ENCODE measurements at regions not wholly inside any gene's neighbourhood (a gene's known extent, or its start where the extent isn't known, plus 50 kb on each side); places are given as distances from the start of the nearest gene placed in this dataset.

DNA sequence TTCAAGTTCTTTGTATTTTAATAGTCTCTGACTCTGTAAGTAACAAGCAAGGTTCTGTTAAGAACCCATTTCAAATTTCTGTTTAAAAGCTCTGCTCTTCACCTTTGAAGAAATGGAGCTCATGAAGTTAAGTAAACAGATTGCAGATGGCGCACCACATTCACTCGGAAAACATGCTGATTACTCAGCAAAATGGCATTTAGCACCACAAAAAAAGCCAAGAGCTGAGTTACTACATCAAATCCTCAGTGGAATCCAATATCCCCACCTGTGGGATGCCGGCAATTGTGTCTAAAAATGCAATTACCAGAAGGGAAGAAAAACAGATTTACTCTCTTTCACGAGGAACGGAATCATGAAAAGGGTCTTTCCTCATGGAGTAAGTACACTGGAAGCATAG lies 758.0 kb downstream of the NTRK3 start:
- intact Hi-C loops (cut with DNase I; ENCODE audit: low total_unique reads): no loop called here
- H3K4me1 ChIP-seq: no peaks in the 10 kb centered on the region
- H3K27me3 ChIP-seq: no peaks in the 10 kb centered on the region
- H3K4me3 ChIP-seq: no peak overlapping the region
- H3K36me3 ChIP-seq: no peaks in the 10 kb centered on the region
- no peaks in the 10 kb centered on the region for H3K9me3 ChIP-seq
- DNase-seq: no peak
- no peak overlapping the region for H3K27ac ChIP-seq
- TF ChIP-seq POLR2A (IDR thresholded peaks at IDR 0.05) (no peak), POLR2AphosphoS5 (IDR thresholded peaks at IDR 0.05) (no peak), EP300 (IDR thresholded peaks at IDR 0.05) (no peak)
- TF ChIP-seq, protein P1, sequence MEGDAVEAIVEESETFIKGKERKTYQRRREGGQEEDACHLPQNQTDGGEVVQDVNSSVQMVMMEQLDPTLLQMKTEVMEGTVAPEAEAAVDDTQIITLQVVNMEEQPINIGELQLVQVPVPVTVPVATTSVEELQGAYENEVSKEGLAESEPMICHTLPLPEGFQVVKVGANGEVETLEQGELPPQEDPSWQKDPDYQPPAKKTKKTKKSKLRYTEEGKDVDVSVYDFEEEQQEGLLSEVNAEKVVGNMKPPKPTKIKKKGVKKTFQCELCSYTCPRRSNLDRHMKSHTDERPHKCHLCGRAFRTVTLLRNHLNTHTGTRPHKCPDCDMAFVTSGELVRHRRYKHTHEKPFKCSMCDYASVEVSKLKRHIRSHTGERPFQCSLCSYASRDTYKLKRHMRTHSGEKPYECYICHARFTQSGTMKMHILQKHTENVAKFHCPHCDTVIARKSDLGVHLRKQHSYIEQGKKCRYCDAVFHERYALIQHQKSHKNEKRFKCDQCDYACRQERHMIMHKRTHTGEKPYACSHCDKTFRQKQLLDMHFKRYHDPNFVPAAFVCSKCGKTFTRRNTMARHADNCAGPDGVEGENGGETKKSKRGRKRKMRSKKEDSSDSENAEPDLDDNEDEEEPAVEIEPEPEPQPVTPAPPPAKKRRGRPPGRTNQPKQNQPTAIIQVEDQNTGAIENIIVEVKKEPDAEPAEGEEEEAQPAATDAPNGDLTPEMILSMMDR (IDR thresholded peaks at IDR 0.05): no peak
- 68 to 77% (median 71%) methylated on average over 5 of the region's 5 CpGs for WGBS, 5 donors

DNA sequence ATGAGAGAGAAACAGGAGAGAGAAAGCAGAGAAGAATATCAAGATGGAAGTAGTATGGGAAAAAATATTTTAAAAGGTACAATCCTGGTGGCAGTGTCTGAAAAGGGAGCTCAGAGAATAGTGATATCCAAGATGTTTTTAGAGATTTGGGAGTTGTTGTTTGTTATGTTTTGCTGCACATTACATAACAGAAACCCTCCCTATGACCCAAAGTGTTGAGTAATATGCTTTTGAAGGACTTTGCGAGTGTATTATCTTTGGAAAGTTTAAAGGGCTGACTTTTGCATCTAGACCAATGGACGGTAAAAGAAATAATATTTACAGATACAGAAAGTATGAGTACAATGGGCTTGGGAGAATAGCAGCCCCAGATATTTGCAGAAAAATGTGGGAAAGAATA lies 759.7 kb downstream of the NTRK3 start:
- TF ChIP-seq EP300 (IDR thresholded peaks at IDR 0.05): no peak
- no peak for TF ChIP-seq POLR2A (IDR thresholded peaks at IDR 0.05)
- no peak for TF ChIP-seq POLR2AphosphoS5 (IDR thresholded peaks at IDR 0.05)
- TF ChIP-seq, protein P1 (IDR thresholded peaks at IDR 0.05): no peak
- Histone ChIP-seq H3K4me1 (no peaks in the 10 kb centered on the region), H3K4me3 (no peak overlapping the region), H3K9me3 (peaks cover 0 to 4% (median 0%) of the 10 kb centered on the region in 4 donors), H3K27me3 (no peaks in the 10 kb centered on the region), H3K27ac (no peak overlapping the region), H3K36me3 (no peaks in the 10 kb centered on the region)
- no peak for DNase-seq
- 31 to 66% (median 39%) methylated on average over 2 of the region's 2 CpGs for WGBS, 5 donors
- intact Hi-C loops (cut with DNase I; ENCODE audit: low total_unique reads): no loop called here

DNA sequence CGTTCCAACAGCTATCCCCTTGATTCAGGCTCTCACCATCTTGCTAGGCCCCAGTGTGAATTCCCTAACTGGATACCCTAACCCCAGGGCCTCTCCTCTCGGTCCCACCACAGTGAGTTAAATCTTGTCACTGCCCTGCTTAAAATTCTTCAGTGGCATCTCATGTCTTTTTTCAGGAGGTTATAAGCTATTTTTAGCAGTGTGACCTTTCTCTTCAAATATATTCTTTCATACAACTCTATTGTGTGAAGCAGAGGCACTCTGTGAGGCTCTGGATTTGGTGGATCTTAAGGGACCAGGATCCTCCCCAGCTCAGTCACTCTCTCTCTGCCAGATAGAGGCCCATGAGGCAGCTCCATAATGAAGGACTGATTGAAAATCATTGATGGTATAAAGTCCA lies 760.4 kb downstream of the NTRK3 start:
- DNase-seq: no peak
- intact Hi-C loops (cut with DNase I; ENCODE audit: low total_unique reads): no loop called here
- H3K4me3 ChIP-seq: no peak overlapping the region
- no peaks in the 10 kb centered on the region for H3K27me3 ChIP-seq
- no peak for TF ChIP-seq EP300 (IDR thresholded peaks at IDR 0.05)
- TF ChIP-seq, protein P1 (IDR thresholded peaks at IDR 0.05): no peak
- no peak for TF ChIP-seq POLR2A (IDR thresholded peaks at IDR 0.05)
- TF ChIP-seq POLR2AphosphoS5 (IDR thresholded peaks at IDR 0.05): no peak
- no peaks in the 10 kb centered on the region for H3K36me3 ChIP-seq
- H3K9me3 ChIP-seq: peaks cover 0 to 5% (median 0%) of the 10 kb centered on the region in 4 donors
- no peak overlapping the region for H3K27ac ChIP-seq
- 64 to 86% (median 82%) methylated on average over 2 of the region's 2 CpGs for WGBS, 5 donors
- no peaks in the 10 kb centered on the region for H3K4me1 ChIP-seq

DNA sequence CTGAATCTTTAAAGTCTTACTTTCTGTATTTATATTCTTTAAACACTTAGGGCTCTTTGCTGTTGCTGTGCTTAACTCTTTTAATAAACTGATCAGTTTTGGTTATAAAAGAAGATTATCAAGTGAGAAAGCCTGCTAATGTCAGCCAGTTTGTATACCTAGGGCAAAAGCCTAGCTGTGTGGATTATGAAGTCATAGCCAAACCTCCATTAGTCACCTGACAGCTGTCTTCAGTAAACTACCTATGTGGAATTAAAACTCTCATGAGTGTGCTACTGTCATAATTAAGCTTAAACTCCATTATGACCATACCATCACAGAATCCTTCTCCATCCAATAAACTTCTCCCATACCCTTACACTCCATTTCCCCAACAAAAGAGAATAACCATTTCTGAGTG lies 762.7 kb downstream of the NTRK3 start:
- intact Hi-C loops (cut with DNase I; ENCODE audit: low total_unique reads): no loop called here
- Histone ChIP-seq H3K4me3 (no peak overlapping the region), H3K4me1 (no peaks in the 10 kb centered on the region), H3K27ac (no peak overlapping the region), H3K36me3 (no peaks in the 10 kb centered on the region), H3K27me3 (no peaks in the 10 kb centered on the region), H3K9me3 (peaks cover 0 to 5% (median 0%) of the 10 kb centered on the region in 4 donors)
- DNase-seq: no peak
- TF ChIP-seq POLR2AphosphoS5 (IDR thresholded peaks at IDR 0.05) (no peak), EP300 (IDR thresholded peaks at IDR 0.05) (no peak), POLR2A (IDR thresholded peaks at IDR 0.05) (no peak)
- TF ChIP-seq, protein P1 (IDR thresholded peaks at IDR 0.05): no peak
